WTC11 (cell line): ENCODE measurements at regions not wholly inside any gene's neighbourhood (a gene's known extent, or its start where the extent isn't known, plus 50 kb on each side); places are given as distances from the start of the nearest gene placed in this dataset.

Source experiments
- ATAC-seq: fragments of 200-7000 bp; cut with Tn5 transposase; 2 replicates; pipeline ENCODE4 v1.10.0; 2021; ENCODE audit warnings: mild to moderate bottlenecking, moderate library complexity
- CTCF ChIA-PET: fragments of 300-600 bp; sonication (Branson Sonifier 250); formaldehyde crosslinking; loops from one replicate; lab custom pipeline; 2021; ENCODE audit warnings: antibody characterized with exemption; lab: Charles Lee
- POLR2A ChIA-PET: fragments of 350-600 bp; sonication (Branson Sonifier 250); formaldehyde crosslinking; loops from one replicate; lab custom pipeline; 2021; ENCODE audit warnings: antibody characterized with exemption; lab: Charles Lee
- DNase-seq: peaks from one replicate; pipeline ENCODE4 v3.0.0; 2021; ENCODE audit warnings: low spot score
- H3K27ac Mint-ChIP-seq: 2 replicates; pipeline ENCODE4 v1.8.0; 2021; ENCODE audit warnings: mixed read lengths
- H3K27me3 Mint-ChIP-seq: 2 replicates; pipeline ENCODE4 v1.8.0; 2021; ENCODE audit warnings: low read depth, mild to moderate bottlenecking, moderate library complexity, mixed read lengths
- H3K36me3 Mint-ChIP-seq: 2 replicates; pipeline ENCODE4 v1.8.0; 2021; ENCODE audit warnings: mixed read lengths
- H3K4me1 Mint-ChIP-seq: 2 replicates; pipeline ENCODE4 v1.8.0; 2022; ENCODE audit warnings: mixed read lengths
- H3K4me3 Mint-ChIP-seq: 2 replicates; pipeline ENCODE4 v1.8.0; 2021; ENCODE audit warnings: mild to moderate bottlenecking, moderate library complexity, mixed read lengths
- H3K9me3 Mint-ChIP-seq: 2 replicates; pipeline ENCODE4 v1.8.0; 2021; ENCODE audit warnings: mixed read lengths
- AR ChIP-seq: fragments of 250-450 bp; sonication (Bioruptor Pico); IDR thresholded peaks from 2 replicates; pipeline ENCODE4 v1.9.0; 2021; ENCODE audit warnings: mild to moderate bottlenecking
- ARID4B ChIP-seq: sonication (generic); formaldehyde crosslinking; IDR thresholded peaks from 2 replicates; pipeline ENCODE4 v1.8.0; 2023; ENCODE audit warnings: missing genetic modification reagents, mild to moderate bottlenecking, borderline replicate concordance
- ATF2 ChIP-seq: sonication (generic); formaldehyde crosslinking; IDR thresholded peaks from 2 replicates; pipeline ENCODE4 v1.8.1; 2022; ENCODE audit warnings: low read depth, missing genetic modification reagents, borderline replicate concordance
- CBFB ChIP-seq: sonication (generic); formaldehyde crosslinking; IDR thresholded peaks from 2 replicates; pipeline ENCODE4 v1.8.1; 2022; ENCODE audit warnings: mild to moderate bottlenecking, low read depth, missing genetic modification reagents
- CTCF ChIP-seq: fragments of 200-600 bp; IDR thresholded peaks from 2 replicates; pipeline ENCODE4 v1.8.0; 2022; ENCODE audit warnings: antibody characterized with exemption
- E2F1 ChIP-seq: sonication (generic); formaldehyde crosslinking; IDR thresholded peaks from 2 replicates; pipeline ENCODE4 v1.8.0; 2022; ENCODE audit warnings: mild to moderate bottlenecking, missing genetic modification reagents
- E2F5 ChIP-seq: sonication (generic); formaldehyde crosslinking; IDR thresholded peaks from 2 replicates; pipeline ENCODE4 v1.8.1; 2022; ENCODE audit warnings: mild to moderate bottlenecking, moderate library complexity, missing genetic modification reagents
- ETV6 ChIP-seq: sonication (generic); formaldehyde crosslinking; IDR thresholded peaks from 2 replicates; pipeline ENCODE4 v1.8.1; 2022; ENCODE audit warnings: mild to moderate bottlenecking, missing genetic modification reagents
- GTF2I ChIP-seq: fragments of 250-450 bp; sonication (Bioruptor Pico); conservative IDR thresholded peaks from 2 replicates; pipeline ENCODE4 v1.4.0; 2021; ENCODE audit warnings: mild to moderate bottlenecking
- IRF2 ChIP-seq: sonication (generic); formaldehyde crosslinking; IDR thresholded peaks from 2 replicates; pipeline ENCODE4 v1.8.0; 2022; ENCODE audit warnings: low read depth, missing genetic modification reagents, borderline replicate concordance
- MLX ChIP-seq: sonication (generic); formaldehyde crosslinking; IDR thresholded peaks from 2 replicates; pipeline ENCODE4 v1.8.1; 2023; ENCODE audit warnings: mild to moderate bottlenecking, missing genetic modification reagents, moderate library complexity
- NFE2L1 ChIP-seq: sonication (generic); formaldehyde crosslinking; IDR thresholded peaks from 2 replicates; pipeline ENCODE4 v1.8.1; 2023; ENCODE audit warnings: missing genetic modification reagents
- NR1H2 ChIP-seq: sonication (generic); formaldehyde crosslinking; IDR thresholded peaks from 2 replicates; pipeline ENCODE4 v1.9.0; 2021; ENCODE audit warnings: mild to moderate bottlenecking, moderate library complexity, missing genetic modification reagents
- ZNF138 ChIP-seq: sonication (generic); formaldehyde crosslinking; conservative IDR thresholded peaks from 2 replicates; pipeline ENCODE4 v1.8.1; 2022; ENCODE audit warnings: mild to moderate bottlenecking, moderate library complexity, missing genetic modification reagents
- ZNF425 ChIP-seq: fragments of 250-450 bp; sonication (Bioruptor Pico); conservative IDR thresholded peaks from 2 replicates; pipeline ENCODE4 v1.9.0; 2021; ENCODE audit warnings: mild to moderate bottlenecking

GRCh38 chr3:163335429-163335828 is 1742.9 kb downstream of the SI start:
- POLR2A ChIA-PET = no interaction called here
- Mint-ChIP-seq H3K27ac (no peak overlapping the region), H3K27me3 (no peaks in the 10 kb centered on the region), H3K4me3 (no peak overlapping the region), H3K4me1 (no peaks in the 10 kb centered on the region), H3K36me3 (peaks cover 23% of the 10 kb centered on the region), H3K9me3 (peaks cover 26% of the 10 kb centered on the region)
- DNase-seq = no peak
- ATAC-seq = no peak
- TF ChIP-seq GTF2I (CRISPR knock-in tag) (no peak), IRF2 (CRISPR knock-in tag) (no peak), NR1H2 (no peak), MLX (CRISPR knock-in tag) (no peak), ZNF138 (CRISPR knock-in tag) (no peak), CBFB (CRISPR knock-in tag) (no peak), NFE2L1 (CRISPR knock-in tag) (no peak), AR (no peak), ARID4B (CRISPR knock-in tag) (no peak), ZNF425 (no peak), ATF2 (CRISPR knock-in tag) (no peak)
- CTCF ChIA-PET = no interaction called here

GRCh38 chr3:163328680-163329079 is 1749.6 kb downstream of the SI start:
- ATAC-seq = peak; percentile 98
- Mint-ChIP-seq H3K27me3 (no peaks in the 10 kb centered on the region), H3K36me3 (peaks cover 19% of the 10 kb centered on the region), H3K27ac (no peak overlapping the region), H3K9me3 (peaks cover 27% of the 10 kb centered on the region), H3K4me1 (no peaks in the 10 kb centered on the region; the same call in 1 of the 2 replicates), H3K4me3 (no peak overlapping the region)
- ChIA-PET CTCF (interaction anchor here (1.0 kb wide), 1 partner anchor 28 kb away, joined by 3 read pairs; no protein-coding TSS in a partner anchor), POLR2A (no interaction called here)
- TF ChIP-seq E2F1 (CRISPR knock-in tag) (no peak), E2F5 (CRISPR knock-in tag) (no peak), CTCF (peak; percentile 51), ETV6 (CRISPR knock-in tag) (no peak)
- peak; percentile 30 for DNase-seq
